H9 (cell line): ENCODE measurements at regions not wholly inside any gene's neighbourhood (a gene's known extent, or its start where the extent isn't known, plus 50 kb on each side); places are given as distances from the start of the nearest gene placed in this dataset.

Source experiments
- DNase-seq: peaks from one replicate; pipeline ENCODE4 v3.0.0-alpha.2; 2017
- H2AFZ ChIP-seq: one replicate; pipeline ENCODE4 v1.6.1; 2013; ENCODE audit warnings: mild to moderate bottlenecking, low read length, control low read depth, moderate library complexity
- H2AK5ac ChIP-seq: 2 replicates; pipeline ENCODE4 v1.6.1; 2013; ENCODE audit warnings: low read length, control low read depth, mixed read lengths; ENCODE audit not compliant: insufficient read length
- H2BK120ac ChIP-seq: one replicate; pipeline ENCODE4 v1.6.1; 2013; ENCODE audit warnings: low read depth, mild to moderate bottlenecking, low read length, control low read depth, inconsistent platforms; ENCODE audit not compliant: poor library complexity, severe bottlenecking
- H2BK12ac ChIP-seq: 2 replicates; pipeline ENCODE4 v1.6.1; 2013; ENCODE audit warnings: low read length, control low read depth, mixed read lengths, low read depth; ENCODE audit not compliant: insufficient read length
- H2BK15ac ChIP-seq: 2 replicates; pipeline ENCODE4 v1.6.1; 2013; ENCODE audit warnings: low read depth, low read length, control low read depth
- H2BK20ac ChIP-seq: one replicate; pipeline ENCODE4 v1.6.1; 2013; ENCODE audit warnings: low read depth, mild to moderate bottlenecking, low read length, control low read depth, inconsistent platforms; ENCODE audit not compliant: poor library complexity, severe bottlenecking
- H2BK5ac ChIP-seq: 2 replicates; pipeline ENCODE4 v1.6.1; 2013; ENCODE audit warnings: low read length, control low read depth, mixed read lengths; ENCODE audit not compliant: insufficient read length
- H3K14ac ChIP-seq: 2 replicates; pipeline ENCODE4 v1.6.1; 2013; ENCODE audit warnings: low read length, control low read depth; ENCODE audit not compliant: insufficient read depth
- H3K18ac ChIP-seq: 2 replicates; pipeline ENCODE4 v1.6.1; 2013; ENCODE audit warnings: low read depth, mild to moderate bottlenecking, mixed read lengths, low read length, control low read depth; ENCODE audit not compliant: insufficient read length
- H3K23ac ChIP-seq: 2 replicates; pipeline ENCODE4 v1.6.1; 2013; ENCODE audit warnings: low read length, control low read depth, mixed read lengths, low read depth; ENCODE audit not compliant: insufficient read length
- H3K23me2 ChIP-seq: 2 replicates; pipeline ENCODE4 v1.6.1; 2013; ENCODE audit warnings: low read depth, mild to moderate bottlenecking, mixed read lengths, low read length, control low read depth; ENCODE audit not compliant: insufficient read length, poor library complexity, severe bottlenecking
- H3K27ac ChIP-seq: 2 replicates; pipeline ENCODE4 v1.5.1; 2013; ENCODE audit warnings: low read length, control low read depth, mixed read lengths, low read depth; ENCODE audit not compliant: insufficient read length
- H3K27me3 ChIP-seq: 2 replicates; pipeline ENCODE4 v1.6.1; 2013; ENCODE audit warnings: low read length, control low read depth, inconsistent platforms; ENCODE audit not compliant: insufficient read depth
- H3K4ac ChIP-seq: 2 replicates; pipeline ENCODE4 v1.6.1; 2013; ENCODE audit warnings: low read depth, mild to moderate bottlenecking, control low read depth, inconsistent platforms, low read length, moderate library complexity
- H3K4me1 ChIP-seq: 2 replicates; pipeline ENCODE4 v1.6.1; 2013; ENCODE audit warnings: low read length, control low read depth, inconsistent platforms; ENCODE audit not compliant: insufficient read depth
- H3K4me2 ChIP-seq: 2 replicates; pipeline ENCODE4 v1.6.1; 2013; ENCODE audit warnings: low read length, control low read depth, mixed read lengths; ENCODE audit not compliant: insufficient read length, insufficient read depth
- H3K56ac ChIP-seq: 2 replicates; pipeline ENCODE4 v1.6.1; 2013; ENCODE audit warnings: low read depth, mild to moderate bottlenecking, mixed read lengths, low read length, control low read depth; ENCODE audit not compliant: insufficient read length
- H3K79me1 ChIP-seq: 2 replicates; pipeline ENCODE4 v1.6.1; 2013; ENCODE audit warnings: low read depth, mild to moderate bottlenecking, moderate library complexity, low read length, control low read depth, inconsistent platforms; ENCODE audit not compliant: insufficient read depth, poor library complexity, severe bottlenecking
- H3K79me2 ChIP-seq: 2 replicates; pipeline ENCODE4 v1.6.1; 2013; ENCODE audit warnings: low read length, control low read depth, inconsistent platforms; ENCODE audit not compliant: insufficient read depth
- H3K9ac ChIP-seq: 2 replicates; pipeline ENCODE4 v1.6.1; 2013; ENCODE audit warnings: low read length, control low read depth, mixed read lengths; ENCODE audit not compliant: insufficient read length; ENCODE audit errors: extremely low read depth
- H3K9me3 ChIP-seq: one replicate; pipeline ENCODE4 v1.6.1; 2013; ENCODE audit warnings: low read depth, low read length, inconsistent platforms; ENCODE audit not compliant: control insufficient read depth
- H3T11ph ChIP-seq: one replicate; pipeline ENCODE4 v1.6.1; 2013; ENCODE audit warnings: mild to moderate bottlenecking, low read length, control low read depth, inconsistent platforms
- H4K20me1 ChIP-seq: one replicate; pipeline ENCODE4 v1.6.1; 2013; ENCODE audit not compliant: control insufficient read depth, insufficient read length, insufficient read depth
- H4K5ac ChIP-seq: 2 replicates; pipeline ENCODE4 v1.6.1; 2013; ENCODE audit warnings: low read depth, mild to moderate bottlenecking, mixed read lengths, low read length, control low read depth; ENCODE audit not compliant: insufficient read length
- H4K8ac ChIP-seq: replicated peaks from 2 replicates; pipeline ENCODE4 v1.6.1; 2013; ENCODE audit warnings: low read length, control low read depth, mixed read lengths, low read depth; ENCODE audit not compliant: insufficient read length
- H4K91ac ChIP-seq: 2 replicates; pipeline ENCODE4 v1.6.1; 2013; ENCODE audit warnings: low read depth, mild to moderate bottlenecking, moderate library complexity, mixed read lengths, low read length, control low read depth; ENCODE audit not compliant: insufficient read length
- H3K27ac Mint-ChIP-seq, 3 experiments: 2 replicates in 2 of 3; 3 replicates in 1 of 3; pipeline ENCODE4 v1.8.0; 2020 to 2021; ENCODE audit warnings: mixed read lengths in 3 of 3, mild to moderate bottlenecking in 1 of 3, moderate library complexity in 1 of 3
- H3K27me3 Mint-ChIP-seq: 2 replicates; pipeline ENCODE4 v1.8.0; 2021; ENCODE audit warnings: low read depth, mild to moderate bottlenecking, moderate library complexity, mixed read lengths
- H3K36me3 Mint-ChIP-seq, 3 experiments: 2 replicates in 2 of 3; 3 replicates in 1 of 3; pipeline ENCODE4 v1.8.0; 2020 to 2021; ENCODE audit warnings: low read depth in 3 of 3, mixed read lengths in 3 of 3; ENCODE audit not compliant: insufficient read depth in 1 of 3
- H3K4me1 Mint-ChIP-seq, 2 experiments: 2 replicates each; pipeline ENCODE4 v1.8.0; 2020; ENCODE audit warnings: mixed read lengths in 2 of 2
- H3K4me3 Mint-ChIP-seq, 2 experiments: 2 replicates in 1 of 2; 3 replicates in 1 of 2; pipeline ENCODE4 v1.8.0; 2020 to 2021; ENCODE audit warnings: mild to moderate bottlenecking in 2 of 2, mixed read lengths in 2 of 2, moderate library complexity in 1 of 2
- H3K9me3 Mint-ChIP-seq, 2 experiments: 2 replicates in 1 of 2; 3 replicates in 1 of 2; pipeline ENCODE4 v1.8.0; 2020; ENCODE audit warnings: mild to moderate bottlenecking in 2 of 2, mixed read lengths in 2 of 2, moderate library complexity in 1 of 2
- WGBS: extraction: QIAGEN DNeasy Blood & Tissue Kit; methylation state at CpG from one replicate; pipeline ENCODE4 v1.1.7; 2013; ENCODE audit warnings: missing lambda C conversion rate, low lambda C conversion rate, mixed read lengths; ENCODE audit not compliant: insufficient read length; ENCODE audit errors: extremely low coverage; 5-methylcytosine and 5-hydroxymethylcytosine counted together
- TF ChIP-seq, protein P1 (sequence below): fragments of 200-600 bp; sonication (generic); conservative IDR thresholded peaks from 3 replicates; pipeline ENCODE4 v1.8.0; 2021; ENCODE audit warnings: antibody characterized with exemption, mild to moderate bottlenecking

DNA sequence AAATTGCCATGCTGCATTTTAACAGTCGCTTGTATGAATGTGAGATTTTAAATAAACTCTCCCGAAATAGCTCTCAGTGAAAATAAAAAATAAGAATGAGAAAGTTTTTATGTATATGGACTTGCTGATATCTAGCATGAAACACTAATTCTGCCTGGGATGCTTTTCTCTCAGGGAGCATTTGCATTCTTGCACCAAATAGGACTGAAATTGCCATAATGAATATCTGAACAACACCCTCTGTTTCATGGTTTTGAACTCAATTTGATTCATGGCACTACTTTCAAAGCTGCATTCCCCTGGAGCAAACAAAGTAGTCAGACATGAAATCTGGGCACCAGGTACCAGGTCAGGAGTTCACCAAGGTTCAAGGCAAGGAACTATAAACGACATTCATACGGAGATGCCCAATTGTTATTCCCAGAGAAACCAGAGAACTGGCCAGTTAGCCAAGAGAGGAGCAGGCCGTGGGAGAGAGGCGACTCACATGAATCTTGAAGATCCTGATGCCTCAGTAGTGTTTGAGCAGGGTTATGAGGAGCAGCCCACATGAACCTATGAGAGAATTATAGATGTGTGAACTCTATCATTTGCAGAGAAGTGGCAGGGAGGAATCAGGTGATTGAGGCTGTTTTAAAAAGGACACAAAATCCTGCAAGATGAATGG lies 270.6 kb upstream of the ZC3H12C start:
- H3K56ac ChIP-seq, result no peak overlapping the region
- H3K23ac ChIP-seq, result no peak overlapping the region
- Mint-ChIP-seq H3K27ac (no peak overlapping the region), H3K4me1 (peaks cover 4% of the 10 kb centered on the region in 2 experiments; a peak in 3 of 4 replicates), H3K4me3 (no peak overlapping the region), H3K9me3 (no peaks in the 10 kb centered on the region), H3K27me3 (no peaks in the 10 kb centered on the region; the same call in 1 of the 2 replicates), H3K36me3 (no peaks in the 10 kb centered on the region)
- H3K23me2 ChIP-seq, result no peaks in the 10 kb centered on the region
- H3K4ac ChIP-seq, result no peak overlapping the region
- H3K9ac ChIP-seq, result no peak overlapping the region
- H2BK20ac ChIP-seq, result no peak overlapping the region
- H3K27ac ChIP-seq, result no peak overlapping the region
- TF ChIP-seq, protein P1, sequence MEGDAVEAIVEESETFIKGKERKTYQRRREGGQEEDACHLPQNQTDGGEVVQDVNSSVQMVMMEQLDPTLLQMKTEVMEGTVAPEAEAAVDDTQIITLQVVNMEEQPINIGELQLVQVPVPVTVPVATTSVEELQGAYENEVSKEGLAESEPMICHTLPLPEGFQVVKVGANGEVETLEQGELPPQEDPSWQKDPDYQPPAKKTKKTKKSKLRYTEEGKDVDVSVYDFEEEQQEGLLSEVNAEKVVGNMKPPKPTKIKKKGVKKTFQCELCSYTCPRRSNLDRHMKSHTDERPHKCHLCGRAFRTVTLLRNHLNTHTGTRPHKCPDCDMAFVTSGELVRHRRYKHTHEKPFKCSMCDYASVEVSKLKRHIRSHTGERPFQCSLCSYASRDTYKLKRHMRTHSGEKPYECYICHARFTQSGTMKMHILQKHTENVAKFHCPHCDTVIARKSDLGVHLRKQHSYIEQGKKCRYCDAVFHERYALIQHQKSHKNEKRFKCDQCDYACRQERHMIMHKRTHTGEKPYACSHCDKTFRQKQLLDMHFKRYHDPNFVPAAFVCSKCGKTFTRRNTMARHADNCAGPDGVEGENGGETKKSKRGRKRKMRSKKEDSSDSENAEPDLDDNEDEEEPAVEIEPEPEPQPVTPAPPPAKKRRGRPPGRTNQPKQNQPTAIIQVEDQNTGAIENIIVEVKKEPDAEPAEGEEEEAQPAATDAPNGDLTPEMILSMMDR, result no peak
- no peaks in the 10 kb centered on the region for H3K9me3 ChIP-seq
- no peaks in the 10 kb centered on the region for H3K27me3 ChIP-seq
- H3K4me1 ChIP-seq, result no peaks in the 10 kb centered on the region
- no peak overlapping the region for H2BK120ac ChIP-seq
- H4K8ac ChIP-seq, result no peak overlapping the region
- no peak overlapping the region for H2BK15ac ChIP-seq
- no peak overlapping the region for H2BK12ac ChIP-seq
- no peak overlapping the region for H2BK5ac ChIP-seq
- no peak overlapping the region for H4K91ac ChIP-seq
- no peak for DNase-seq
- no peaks in the 10 kb centered on the region for H3K79me2 ChIP-seq
- H2AK5ac ChIP-seq, result no peak overlapping the region
- no peaks in the 10 kb centered on the region for H4K20me1 ChIP-seq
- no peak overlapping the region for H2AFZ ChIP-seq
- no peak overlapping the region for H3K14ac ChIP-seq
- H4K5ac ChIP-seq, result no peak overlapping the region
- WGBS, result no CpG with 5 or more reads among the region's 6 CpGs
- no peak overlapping the region for H3K18ac ChIP-seq
- H3T11ph ChIP-seq, result no peak overlapping the region
- no peaks in the 10 kb centered on the region for H3K79me1 ChIP-seq
- no peak overlapping the region for H3K4me2 ChIP-seq
